GM12873 (cell line): ENCODE measurements at regions not wholly inside any gene's neighbourhood (a gene's known extent, or its start where the extent isn't known, plus 50 kb on each side); places are given as distances from the start of the nearest gene placed in this dataset.

Experiments used
- CTCF ChIP-seq: IDR thresholded peaks from 2 replicates; pipeline ENCODE4 v1.5.1; 2012; ENCODE audit warnings: low read depth, mild to moderate bottlenecking, moderate library complexity, low read length, control low read depth; ENCODE audit not compliant: insufficient read depth; ENCODE audit errors: missing control alignments

GRCh38 chr3:157633241-157633640 is 130.0 kb upstream of the VEPH1 start:
- TF ChIP-seq CTCF = no peak

GRCh38 chr3:157632075-157632474 is 128.9 kb upstream of the VEPH1 start:
- TF ChIP-seq CTCF = no peak

GRCh38 chr3:157631478-157631877 is 128.3 kb upstream of the VEPH1 start:
- TF ChIP-seq CTCF = no peak

- TF ChIP-seq CTCF = no peak
Observed at GRCh38 chr3:157626817-157627216, 123.6 kb upstream of the VEPH1 start.

GRCh38 chr3:157624801-157625200 is 121.6 kb upstream of the VEPH1 start:
- no peak for TF ChIP-seq CTCF

- no peak for TF ChIP-seq CTCF
Observed at GRCh38 chr3:157618886-157619285, 115.7 kb upstream of the VEPH1 start.

- TF ChIP-seq CTCF = peak; percentile 60
Observed at GRCh38 chr3:157618075-157618760, 115.0 kb upstream of the VEPH1 start.

- TF ChIP-seq CTCF = no peak
Observed at GRCh38 chr3:157614896-157615295, 111.7 kb upstream of the VEPH1 start.
